ENCODE measurements at regions not wholly inside any gene's neighbourhood (a gene's known extent, or its start where the extent isn't known, plus 50 kb on each side); places are given as distances from the start of the nearest gene placed in this dataset.

DNA sequence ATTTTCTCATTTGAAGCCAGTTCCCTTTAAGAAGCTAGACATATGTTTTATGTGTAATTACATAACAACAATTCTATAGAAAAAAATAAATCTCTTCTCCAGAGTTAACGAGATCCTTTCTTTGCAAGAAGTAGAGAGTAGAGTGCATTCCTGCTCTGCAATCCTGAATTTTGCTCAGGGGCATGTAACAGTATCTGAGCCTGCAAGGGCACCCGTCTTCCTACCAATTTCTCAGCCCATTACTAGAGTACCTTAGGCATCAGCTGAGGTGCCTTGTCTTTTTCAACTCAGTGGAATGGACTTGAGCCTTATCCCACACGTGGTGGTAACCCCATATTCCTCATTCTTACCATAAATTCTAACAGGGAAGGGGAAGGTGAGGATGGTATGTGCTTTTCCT, 205.9 kb downstream of the IKZF2 start:
- TF ChIP-seq, protein P1, sequence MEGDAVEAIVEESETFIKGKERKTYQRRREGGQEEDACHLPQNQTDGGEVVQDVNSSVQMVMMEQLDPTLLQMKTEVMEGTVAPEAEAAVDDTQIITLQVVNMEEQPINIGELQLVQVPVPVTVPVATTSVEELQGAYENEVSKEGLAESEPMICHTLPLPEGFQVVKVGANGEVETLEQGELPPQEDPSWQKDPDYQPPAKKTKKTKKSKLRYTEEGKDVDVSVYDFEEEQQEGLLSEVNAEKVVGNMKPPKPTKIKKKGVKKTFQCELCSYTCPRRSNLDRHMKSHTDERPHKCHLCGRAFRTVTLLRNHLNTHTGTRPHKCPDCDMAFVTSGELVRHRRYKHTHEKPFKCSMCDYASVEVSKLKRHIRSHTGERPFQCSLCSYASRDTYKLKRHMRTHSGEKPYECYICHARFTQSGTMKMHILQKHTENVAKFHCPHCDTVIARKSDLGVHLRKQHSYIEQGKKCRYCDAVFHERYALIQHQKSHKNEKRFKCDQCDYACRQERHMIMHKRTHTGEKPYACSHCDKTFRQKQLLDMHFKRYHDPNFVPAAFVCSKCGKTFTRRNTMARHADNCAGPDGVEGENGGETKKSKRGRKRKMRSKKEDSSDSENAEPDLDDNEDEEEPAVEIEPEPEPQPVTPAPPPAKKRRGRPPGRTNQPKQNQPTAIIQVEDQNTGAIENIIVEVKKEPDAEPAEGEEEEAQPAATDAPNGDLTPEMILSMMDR (IDR thresholded peaks at IDR 0.05; ENCODE audit: control extremely low read depth, extremely low read depth, low read depth, missing control alignments), result no peak
- CTCF ChIA-PET, result interaction anchor here (0.9 to 2.1 kb wide), 6 partner anchors 10 to 24 kb away, joined by 3 to 10 read pairs (median 4); no protein-coding TSS in a partner anchor
- POLR2A ChIA-PET, result no interaction called here
- no peak for DNase-seq (ENCODE audit: extremely low spot score)

- TF ChIP-seq, protein P1 (IDR thresholded peaks at IDR 0.05; ENCODE audit: control extremely low read depth, extremely low read depth, low read depth, missing control alignments), result no peak
- ChIA-PET POLR2A (no interaction called here), CTCF (no interaction called here)
- no peak for DNase-seq (ENCODE audit: extremely low spot score)
Observed at GRCh38 chr2:212943351-212943750, 208.1 kb downstream of the IKZF2 start.

DNA sequence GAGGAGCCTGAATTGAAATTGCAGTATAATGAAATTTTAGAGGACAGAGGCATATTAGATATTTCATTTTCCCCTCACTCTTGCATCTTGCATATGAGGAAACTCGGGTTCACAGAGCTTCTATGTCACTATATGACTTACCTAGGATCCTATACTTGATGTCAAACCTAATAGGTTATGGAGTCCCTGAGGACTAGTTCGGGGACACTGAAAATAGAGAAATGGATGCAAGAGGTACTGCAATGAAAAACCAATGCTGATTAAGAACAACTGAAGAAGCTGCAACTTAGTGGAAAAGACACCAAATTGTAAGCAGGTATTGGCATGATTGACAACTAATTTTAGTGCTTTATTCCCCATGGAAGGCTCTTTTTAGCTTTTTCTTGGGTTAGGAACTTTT, 210.1 kb downstream of the IKZF2 start:
- ChIA-PET CTCF (interaction anchor here (1.0 kb wide), 1 partner anchor 11 kb away, joined by 3 read pairs; no protein-coding TSS in a partner anchor), POLR2A (no interaction called here)
- no peak for DNase-seq (ENCODE audit: extremely low spot score)
- TF ChIP-seq, protein P1 (IDR thresholded peaks at IDR 0.05; ENCODE audit: control extremely low read depth, extremely low read depth, low read depth, missing control alignments), result no peak

DNA sequence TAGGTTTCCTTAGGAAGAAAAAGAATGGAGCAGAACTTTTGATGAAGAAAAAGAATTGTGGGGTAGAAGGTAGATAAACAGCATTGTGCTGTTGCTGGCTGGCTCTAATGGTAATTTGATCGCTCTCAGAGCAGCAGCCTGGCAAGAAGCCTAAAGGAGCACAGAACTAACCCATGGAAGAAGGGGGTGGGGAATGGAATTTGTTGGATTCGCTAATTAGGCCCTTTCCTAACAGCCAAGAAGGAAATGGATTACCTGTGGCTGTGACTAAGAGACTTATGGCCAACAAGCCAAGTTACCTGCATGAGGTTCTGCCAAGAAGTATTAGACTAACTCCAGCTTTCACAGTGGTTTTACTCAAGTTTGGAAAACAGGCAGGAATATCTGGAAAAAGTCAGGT, 210.6 kb downstream of the IKZF2 start:
- ChIA-PET CTCF (interaction anchor here (1.3 kb wide), 1 partner anchor 47 kb away, joined by 3 read pairs; no protein-coding TSS in a partner anchor), POLR2A (no interaction called here)
- no peak for DNase-seq (ENCODE audit: extremely low spot score)
- TF ChIP-seq, protein P1 (IDR thresholded peaks at IDR 0.05; ENCODE audit: control extremely low read depth, extremely low read depth, low read depth, missing control alignments), result no peak

GRCh38 chr2:212939777-212940531, 211.5 kb downstream of the IKZF2 start:
- ChIA-PET CTCF (interaction anchor here (1.2 to 1.3 kb wide), 4 partner anchors 13 to 46 kb away, joined by 3 to 4 read pairs (median 4); no protein-coding TSS in a partner anchor), POLR2A (no interaction called here)
- TF ChIP-seq, protein P1 (IDR thresholded peaks at IDR 0.05; ENCODE audit: control extremely low read depth, extremely low read depth, low read depth, missing control alignments), result no peak
- no peak for DNase-seq (ENCODE audit: extremely low spot score)

DNA sequence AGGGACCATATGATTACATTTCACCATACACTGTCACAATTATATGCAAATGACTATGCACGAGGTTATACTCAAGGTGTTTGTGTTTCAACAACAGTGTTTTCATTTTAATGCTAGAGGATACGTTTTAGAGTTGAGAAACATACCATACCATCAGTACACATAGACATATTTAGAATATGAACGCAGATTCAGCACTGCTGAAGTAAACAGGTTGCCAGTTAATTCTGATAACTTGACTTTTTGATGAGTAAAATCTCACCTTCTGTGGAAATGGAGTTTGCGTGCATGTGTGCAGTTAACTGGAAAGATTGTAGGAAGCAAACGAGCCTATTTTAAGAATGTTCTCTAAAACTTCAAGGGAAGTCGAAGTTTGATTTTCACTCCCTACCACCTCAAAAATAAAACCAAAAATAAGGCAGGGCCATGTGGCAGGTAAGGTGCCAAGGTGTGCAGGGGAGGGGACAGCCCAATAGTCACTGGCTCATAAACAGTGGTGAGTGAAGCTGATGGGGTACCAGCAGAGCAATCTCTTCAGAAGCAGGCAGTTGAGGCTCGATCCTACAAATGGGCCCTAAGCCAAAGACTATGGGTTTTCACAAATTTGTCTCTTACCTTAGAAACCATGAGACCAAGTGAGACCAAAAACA, 213.1 kb downstream of the IKZF2 start:
- no peak for DNase-seq (ENCODE audit: extremely low spot score)
- ChIA-PET POLR2A (no interaction called here), CTCF (interaction anchor here (1.6 kb wide), 1 partner anchor 17 kb away, joined by 4 read pairs; no protein-coding TSS in a partner anchor)
- TF ChIP-seq, protein P1 (IDR thresholded peaks at IDR 0.05; ENCODE audit: control extremely low read depth, extremely low read depth, low read depth, missing control alignments), result no peak
